HG02588 (cell line): ENCODE measurements at regions not wholly inside any gene's neighbourhood (a gene's known extent, or its start where the extent isn't known, plus 50 kb on each side); places are given as distances from the start of the nearest gene placed in this dataset.
"Not testable (repeated sequence)": the region's sequence is repeated elsewhere in the genome, so short reads cannot be mapped to it uniquely, and the experiment has no call there.

Source experiments
- ATAC-seq: cut with Tn5 transposase; IDR thresholded peaks from one replicate; pipeline ENCODE4 v1.9.1; 2021; ENCODE audit warnings: mild to moderate bottlenecking, moderate library complexity; ENCODE audit not compliant: unreplicated experiment

GRCh38 chr4:126541820-126542219 lies 1090.9 kb upstream of the INTU start:
- ATAC-seq, result no peak

- no peak for ATAC-seq
Observed at GRCh38 chr4:126544276-126544675, 1088.5 kb upstream of the INTU start.

- ATAC-seq, result not testable (repeated sequence)
Observed at GRCh38 chr4:126546197-126546596, 1086.6 kb upstream of the INTU start.

- ATAC-seq, result no peak
Observed at GRCh38 chr4:126547352-126547751, 1085.4 kb upstream of the INTU start.

DNA sequence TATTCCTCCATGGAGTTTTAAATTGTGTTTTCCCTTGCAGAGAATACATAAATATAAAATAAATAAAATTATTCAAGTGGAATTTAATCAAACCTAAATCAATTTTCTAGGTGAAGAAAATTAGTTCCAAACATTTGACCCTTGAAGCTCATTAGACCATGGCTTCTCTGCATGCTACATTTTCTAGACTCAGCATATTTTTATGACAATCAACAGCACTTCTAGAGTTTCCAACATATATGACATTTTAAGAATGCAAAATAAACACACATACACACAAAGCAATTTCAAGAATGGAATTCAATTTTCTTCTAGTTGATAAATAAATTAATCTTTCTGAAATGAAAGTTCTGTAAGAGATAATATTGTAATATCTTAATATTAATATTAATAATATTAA lies 1083.9 kb upstream of the INTU start:
- ATAC-seq, result no peak

- no peak for ATAC-seq
Observed at GRCh38 chr4:126552321-126552720, 1080.4 kb upstream of the INTU start.

- no peak for ATAC-seq
Observed at GRCh38 chr4:126553248-126553647, 1079.5 kb upstream of the INTU start.

- no peak for ATAC-seq
Observed at GRCh38 chr4:126558596-126558995, 1074.2 kb upstream of the INTU start.

GRCh38 chr4:126559961-126560360 lies 1072.8 kb upstream of the INTU start:
- no peak for ATAC-seq

GRCh38 chr4:126560794-126561193 lies 1072.0 kb upstream of the INTU start:
- no peak for ATAC-seq

DNA sequence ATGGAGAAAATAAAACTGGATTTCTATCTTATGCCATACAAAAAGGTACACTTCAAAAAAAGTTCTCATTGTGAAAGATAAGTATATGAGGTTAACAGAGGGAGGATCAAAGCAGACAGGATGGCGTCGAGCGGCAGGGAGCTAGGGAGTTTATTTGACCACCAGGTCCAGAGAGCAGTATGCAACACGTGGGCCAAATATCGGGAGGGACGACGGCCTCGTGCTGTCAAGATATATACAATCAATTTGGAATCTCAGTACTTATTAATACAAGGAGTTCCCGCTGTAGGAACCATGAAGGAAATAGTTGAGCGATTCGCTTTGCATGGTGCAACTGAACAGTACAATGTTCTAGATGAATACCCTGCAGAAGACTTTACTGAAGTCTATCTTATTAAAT lies 1069.4 kb upstream of the INTU start:
- ATAC-seq, result no peak

GRCh38 chr4:126564283-126564854 lies 1068.4 kb upstream of the INTU start:
- no peak for ATAC-seq

- no peak for ATAC-seq
Observed at GRCh38 chr4:126568652-126569570, 1063.8 kb upstream of the INTU start.

- ATAC-seq, result no peak
Observed at GRCh38 chr4:126572264-126572663, 1060.5 kb upstream of the INTU start.

DNA sequence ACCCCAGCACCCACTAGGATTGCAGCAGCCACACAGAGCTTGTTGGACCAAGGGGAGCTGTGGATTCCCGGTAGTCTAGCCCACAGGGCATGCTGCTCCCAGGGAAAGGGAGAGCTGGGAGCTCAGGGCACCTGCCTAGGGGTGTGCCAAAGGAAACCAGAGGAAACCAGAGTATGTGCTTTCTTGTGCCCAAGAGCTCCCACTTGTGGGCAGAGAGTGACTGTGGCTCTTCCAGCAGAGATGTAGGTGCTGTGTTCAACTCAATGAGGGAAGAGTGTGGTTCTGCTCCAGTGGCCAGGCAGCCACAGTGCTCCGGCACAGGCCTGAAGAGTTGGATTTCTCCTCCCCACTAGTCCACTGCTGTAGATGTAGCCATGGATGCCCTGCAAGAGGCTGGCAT lies 1050.0 kb upstream of the INTU start:
- no peak for ATAC-seq

DNA sequence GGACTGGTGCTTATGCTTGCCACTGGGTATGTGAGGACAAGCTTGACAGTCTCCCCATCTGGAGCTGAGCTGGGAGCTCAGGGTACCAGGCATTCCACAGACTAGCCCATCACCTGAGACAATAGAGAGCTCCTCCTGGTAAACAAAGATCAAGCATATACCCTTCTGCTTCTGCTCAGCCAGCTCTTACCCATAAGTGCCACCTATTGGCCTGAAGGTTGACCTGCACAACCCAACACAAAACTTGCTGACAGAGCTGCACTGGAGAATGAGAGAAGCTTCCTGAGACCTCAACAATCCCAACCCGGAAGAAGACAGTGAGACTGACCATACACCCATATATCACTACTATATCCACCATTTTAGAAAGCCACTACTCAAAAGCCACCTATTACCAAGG lies 1049.2 kb upstream of the INTU start:
- no peak for ATAC-seq

DNA sequence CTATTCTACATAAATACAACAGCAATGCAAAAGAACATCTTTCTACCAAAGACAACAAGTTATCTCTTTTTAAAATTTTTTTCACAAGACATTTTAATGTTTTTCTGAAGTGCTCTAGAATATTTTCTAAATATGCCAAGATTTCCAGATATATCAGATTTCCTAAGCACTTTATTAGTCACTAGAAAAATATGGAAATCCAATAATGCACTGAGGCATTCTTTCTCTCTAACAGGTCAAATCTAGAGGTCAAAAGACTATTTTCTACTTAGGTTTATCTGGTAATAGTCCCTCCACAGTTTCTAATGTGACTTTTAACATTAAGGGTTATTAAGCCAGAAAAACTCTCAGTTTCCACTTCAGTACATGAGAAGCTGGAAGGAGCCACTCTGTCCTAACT lies 1041.2 kb upstream of the INTU start:
- no peak for ATAC-seq

DNA sequence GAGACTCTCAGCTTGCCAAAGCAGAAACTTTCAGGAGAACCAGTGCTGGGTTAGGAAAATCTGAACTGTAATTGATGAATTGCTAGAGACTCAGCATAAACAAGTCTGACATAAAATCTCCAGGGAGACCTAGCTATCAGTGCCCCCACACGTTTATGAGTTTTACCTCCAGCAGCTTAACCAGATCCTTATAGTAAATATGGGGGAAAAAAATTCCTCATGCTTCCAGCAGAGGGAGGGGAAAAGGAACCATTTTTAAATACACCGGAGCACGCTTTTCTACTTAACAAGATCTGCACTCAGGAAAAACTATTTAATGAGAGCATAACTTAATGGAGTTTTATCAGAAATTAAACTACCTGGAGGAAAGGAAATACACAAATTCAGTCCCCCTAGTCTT lies 1040.7 kb upstream of the INTU start:
- ATAC-seq, result no peak

DNA sequence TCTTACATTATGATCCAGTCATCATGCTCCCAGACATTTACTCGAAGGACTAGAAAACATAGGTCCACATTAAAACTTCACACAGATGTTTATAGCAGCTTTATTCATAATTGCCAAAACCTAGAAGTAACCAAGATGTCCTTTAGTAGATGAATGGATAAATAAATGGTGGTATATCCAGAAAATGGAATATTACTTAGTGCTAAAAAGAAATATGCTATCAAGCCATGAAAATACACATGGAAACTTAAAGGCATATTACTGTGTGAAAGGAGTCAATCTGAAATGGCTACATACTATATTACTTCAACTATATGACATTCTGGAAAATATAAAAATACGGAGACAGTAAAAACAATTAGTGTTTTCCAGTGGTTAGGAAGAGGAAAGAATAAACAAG lies 1039.1 kb upstream of the INTU start:
- no peak for ATAC-seq

DNA sequence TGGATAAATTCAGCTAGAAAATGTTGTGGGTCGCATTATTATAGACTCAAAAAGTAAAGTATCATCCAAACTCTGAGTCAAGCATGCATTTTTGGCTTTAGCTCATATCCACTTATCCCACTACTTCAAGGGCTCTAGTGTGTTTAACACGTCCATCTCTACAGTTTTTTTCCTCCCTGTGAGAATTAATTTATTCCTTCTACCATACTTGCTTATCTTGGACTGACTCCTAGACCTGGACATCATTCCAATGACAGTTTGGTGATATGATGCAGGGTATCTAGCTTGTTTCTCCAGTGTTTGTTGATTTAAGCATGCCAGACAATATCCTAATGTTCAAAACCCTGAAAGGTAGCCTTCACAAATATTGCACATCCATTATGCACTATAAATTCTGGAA lies 1037.1 kb upstream of the INTU start:
- no peak for ATAC-seq

- no peak for ATAC-seq
Observed at GRCh38 chr4:126599746-126600145, 1033.0 kb upstream of the INTU start.

DNA sequence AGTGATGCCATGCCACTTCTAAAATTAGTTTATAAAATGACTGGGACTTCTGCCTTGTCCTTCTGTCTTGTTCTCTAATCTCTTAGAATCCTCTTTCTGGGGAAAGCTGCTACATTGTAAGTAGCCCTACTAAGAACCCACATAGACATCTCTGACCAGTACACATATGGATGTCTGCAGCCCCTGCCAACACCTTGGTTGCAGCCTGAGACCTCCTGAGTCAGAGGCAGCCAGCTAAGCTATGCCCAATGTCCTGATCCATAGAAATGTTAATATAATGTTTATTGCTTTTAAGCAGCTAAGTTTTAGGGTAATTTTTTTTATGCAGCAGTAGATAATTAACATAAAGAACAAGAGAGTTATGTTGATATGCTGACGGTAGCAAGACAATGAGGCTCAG lies 1029.5 kb upstream of the INTU start:
- ATAC-seq, result no peak

DNA sequence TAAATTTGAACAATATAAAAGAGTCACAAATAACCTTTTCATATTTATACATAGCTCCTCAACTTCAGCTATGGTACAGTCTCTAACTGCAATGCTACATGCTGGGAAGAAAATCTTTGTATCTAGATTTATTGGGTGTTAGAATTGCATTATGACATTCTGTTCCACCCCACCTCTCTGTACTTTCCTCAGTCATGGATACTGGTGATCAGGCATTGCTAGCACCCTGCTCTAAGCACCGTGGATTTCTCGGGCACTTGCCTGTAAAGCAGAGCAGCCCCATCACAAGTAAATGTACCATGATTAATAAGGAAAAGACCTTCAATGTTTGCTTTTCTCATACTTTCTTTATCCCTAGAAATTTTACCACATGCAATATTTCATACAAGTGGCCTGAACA lies 1028.9 kb upstream of the INTU start:
- no peak for ATAC-seq
